ENCODE measurements at regions not wholly inside any gene's neighbourhood (a gene's known extent, or its start where the extent isn't known, plus 50 kb on each side); places are given as distances from the start of the nearest gene placed in this dataset.
"Not testable (repeated sequence)": the region's sequence is repeated elsewhere in the genome, so short reads cannot be mapped to it uniquely, and the experiment has no call there.

DNA sequence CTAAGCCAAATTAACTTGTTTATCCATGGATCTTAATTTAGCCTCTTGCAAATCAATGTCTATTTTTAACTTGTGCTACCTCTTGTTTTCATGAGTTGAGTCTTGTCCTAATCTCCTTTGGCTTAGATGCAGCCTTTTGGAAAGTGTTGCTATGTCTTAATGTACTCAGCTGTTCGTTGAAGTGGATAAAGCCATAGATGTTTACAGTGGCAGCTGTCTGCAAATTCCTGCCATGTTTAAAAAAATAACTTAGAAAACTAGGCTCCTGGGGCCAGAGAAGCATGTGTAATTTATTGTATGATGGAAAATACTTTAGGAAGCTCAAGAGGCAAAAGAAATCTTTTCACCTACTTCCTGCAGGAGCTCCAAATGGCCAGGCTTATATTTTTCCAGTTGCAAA, 253.1 kb upstream of the RHOBTB1 start:
- Mint-ChIP-seq H3K27ac (ENCODE audit: unreplicated experiment) (no peak overlapping the region), H3K36me3 (ENCODE audit: low read depth) (peaks cover 7% of the 10 kb centered on the region), H3K4me1 (ENCODE audit: low read depth) (peaks cover 4% of the 10 kb centered on the region), H3K9me3 (ENCODE audit: low read depth) (peaks cover 19% of the 10 kb centered on the region), H3K4me3 (ENCODE audit: unreplicated experiment) (no peak overlapping the region), H3K27me3 (ENCODE audit: low read depth) (peaks cover 5% of the 10 kb centered on the region)
- DNase-seq (ENCODE audit: low spot score), result no peak
- TF ChIP-seq, protein P1, sequence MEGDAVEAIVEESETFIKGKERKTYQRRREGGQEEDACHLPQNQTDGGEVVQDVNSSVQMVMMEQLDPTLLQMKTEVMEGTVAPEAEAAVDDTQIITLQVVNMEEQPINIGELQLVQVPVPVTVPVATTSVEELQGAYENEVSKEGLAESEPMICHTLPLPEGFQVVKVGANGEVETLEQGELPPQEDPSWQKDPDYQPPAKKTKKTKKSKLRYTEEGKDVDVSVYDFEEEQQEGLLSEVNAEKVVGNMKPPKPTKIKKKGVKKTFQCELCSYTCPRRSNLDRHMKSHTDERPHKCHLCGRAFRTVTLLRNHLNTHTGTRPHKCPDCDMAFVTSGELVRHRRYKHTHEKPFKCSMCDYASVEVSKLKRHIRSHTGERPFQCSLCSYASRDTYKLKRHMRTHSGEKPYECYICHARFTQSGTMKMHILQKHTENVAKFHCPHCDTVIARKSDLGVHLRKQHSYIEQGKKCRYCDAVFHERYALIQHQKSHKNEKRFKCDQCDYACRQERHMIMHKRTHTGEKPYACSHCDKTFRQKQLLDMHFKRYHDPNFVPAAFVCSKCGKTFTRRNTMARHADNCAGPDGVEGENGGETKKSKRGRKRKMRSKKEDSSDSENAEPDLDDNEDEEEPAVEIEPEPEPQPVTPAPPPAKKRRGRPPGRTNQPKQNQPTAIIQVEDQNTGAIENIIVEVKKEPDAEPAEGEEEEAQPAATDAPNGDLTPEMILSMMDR (IDR thresholded peaks at IDR 0.05), result no peak

DNA sequence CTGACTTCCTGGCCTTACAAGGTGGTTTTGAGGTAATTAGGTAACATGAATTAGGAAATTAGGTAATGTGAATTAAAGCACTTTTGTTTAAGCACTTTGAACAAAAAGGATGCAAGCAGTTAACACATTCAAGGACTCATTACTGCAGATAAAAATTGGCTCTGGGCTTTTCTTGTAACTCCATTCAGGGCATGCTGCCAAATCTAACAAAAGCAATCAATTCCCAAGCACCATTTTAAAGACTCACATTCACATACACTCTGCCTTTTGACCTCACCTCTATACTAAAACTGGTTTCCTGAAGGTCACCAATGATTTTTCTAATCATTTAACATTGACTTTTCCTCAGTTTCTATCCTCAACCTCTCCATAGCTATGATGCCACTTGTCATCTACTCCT, 251.2 kb upstream of the RHOBTB1 start:
- peaks cover 4% of the 10 kb centered on the region for H3K4me1 Mint-ChIP-seq (ENCODE audit: low read depth)

DNA sequence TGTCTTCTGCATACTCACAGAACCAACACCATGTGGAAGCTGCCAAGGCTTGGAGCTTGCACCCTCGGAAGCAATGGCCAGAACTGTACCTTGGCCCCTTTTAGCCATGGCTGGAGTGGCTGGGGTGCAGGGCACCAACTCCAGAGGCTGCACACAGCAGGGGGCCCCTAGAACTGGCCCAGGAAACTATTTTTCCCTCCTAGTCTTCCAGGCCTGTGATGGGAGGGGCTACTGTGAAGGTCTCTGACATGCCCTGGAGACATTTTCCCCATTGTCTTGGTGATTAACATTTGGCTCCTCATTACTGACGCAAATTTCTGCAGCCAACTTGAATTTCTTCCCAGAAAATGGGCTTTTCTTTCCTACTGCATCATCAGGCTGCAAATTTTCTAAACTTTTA, 248.6 kb upstream of the RHOBTB1 start:
- not testable (repeated sequence) for H3K4me1 Mint-ChIP-seq (ENCODE audit: low read depth); H3K27me3 Mint-ChIP-seq (ENCODE audit: low read depth); H3K27ac Mint-ChIP-seq (ENCODE audit: unreplicated experiment); H3K4me3 Mint-ChIP-seq (ENCODE audit: unreplicated experiment); H3K9me3 Mint-ChIP-seq (ENCODE audit: low read depth); DNase-seq (ENCODE audit: low spot score); H3K36me3 Mint-ChIP-seq (ENCODE audit: low read depth)

More for the DNA sequence above, 251.2 kb upstream of the RHOBTB1 start:
- no peak for DNase-seq (ENCODE audit: low spot score)
- H3K36me3 Mint-ChIP-seq (ENCODE audit: low read depth), result peaks cover 7% of the 10 kb centered on the region
- no peak overlapping the region for H3K4me3 Mint-ChIP-seq (ENCODE audit: unreplicated experiment)
- H3K27ac Mint-ChIP-seq (ENCODE audit: unreplicated experiment), result no peak overlapping the region
- TF ChIP-seq, protein P1 (IDR thresholded peaks at IDR 0.05), result no peak
- H3K9me3 Mint-ChIP-seq (ENCODE audit: low read depth), result peaks cover 19% of the 10 kb centered on the region
- H3K27me3 Mint-ChIP-seq (ENCODE audit: low read depth), result peaks cover 5% of the 10 kb centered on the region

DNA sequence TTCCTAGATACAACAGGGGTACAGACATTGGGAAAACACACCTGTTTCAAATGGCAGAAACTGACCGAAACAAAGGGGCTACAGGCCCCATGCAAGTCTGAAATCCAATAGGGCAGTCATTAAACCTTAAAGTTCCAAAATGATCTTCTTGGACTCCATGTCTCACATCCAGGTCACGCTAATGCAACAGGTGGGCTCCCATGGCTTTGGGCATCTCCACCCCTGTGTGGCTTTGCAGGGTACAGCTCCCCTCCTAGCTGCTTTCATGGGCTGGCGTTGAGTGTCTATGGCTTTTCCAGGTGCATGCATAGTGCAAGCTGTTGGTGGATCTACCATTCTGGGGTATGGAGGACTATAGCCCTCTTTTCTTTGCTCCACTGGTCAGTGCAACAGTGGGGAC, 248.1 kb upstream of the RHOBTB1 start:
- Mint-ChIP-seq H3K36me3 (ENCODE audit: low read depth) (no peaks in the 10 kb centered on the region), H3K4me1 (ENCODE audit: low read depth) (peaks cover 2% of the 10 kb centered on the region), H3K4me3 (ENCODE audit: unreplicated experiment) (no peak overlapping the region), H3K27ac (ENCODE audit: unreplicated experiment) (no peak overlapping the region), H3K9me3 (ENCODE audit: low read depth) (peaks cover 8% of the 10 kb centered on the region), H3K27me3 (ENCODE audit: low read depth) (no peaks in the 10 kb centered on the region)
- TF ChIP-seq, protein P1 (IDR thresholded peaks at IDR 0.05), result no peak
- DNase-seq (ENCODE audit: low spot score), result no peak

DNA sequence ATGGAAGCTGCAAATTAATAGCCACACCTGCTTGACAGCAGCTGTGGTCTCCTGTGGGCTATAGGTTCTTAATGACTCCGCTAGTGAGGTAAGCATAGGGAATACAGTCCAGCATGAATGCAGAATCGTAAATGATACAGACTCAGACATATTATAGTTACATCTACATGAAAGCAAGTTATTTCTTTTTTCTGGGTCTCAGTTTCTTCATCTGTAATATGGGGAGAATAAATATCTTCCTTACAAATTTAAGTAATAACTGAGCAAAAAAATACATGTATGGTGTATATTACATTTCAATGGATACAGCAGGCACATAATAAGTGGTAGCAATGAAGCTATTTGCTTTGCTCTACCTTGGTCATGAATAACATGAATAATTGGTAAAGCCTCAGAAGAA, 245.9 kb upstream of the RHOBTB1 start:
- H3K36me3 Mint-ChIP-seq (ENCODE audit: low read depth), result no peaks in the 10 kb centered on the region

DNA sequence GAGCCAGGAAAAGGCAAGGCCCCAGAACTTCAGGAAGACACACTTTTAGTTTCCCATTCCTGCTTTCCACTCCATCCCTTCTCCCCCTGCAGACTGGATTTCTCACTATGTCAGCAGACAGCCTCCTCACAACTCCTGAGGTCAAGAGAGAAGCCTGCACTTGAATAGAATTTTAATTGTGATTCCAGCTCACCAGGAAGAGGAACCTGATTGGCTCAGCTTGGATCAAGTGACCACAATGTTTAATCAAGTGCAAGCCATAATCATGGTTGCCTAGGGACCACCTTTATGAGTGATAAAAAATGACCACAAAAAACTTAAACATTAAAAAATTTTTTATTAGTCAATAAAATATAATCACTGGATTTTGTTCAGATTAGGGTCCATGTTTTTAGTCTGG, 244.7 kb upstream of the RHOBTB1 start:
- no peak overlapping the region for H3K4me3 Mint-ChIP-seq (ENCODE audit: unreplicated experiment)
- TF ChIP-seq, protein P1 (IDR thresholded peaks at IDR 0.05), result no peak
- no peaks in the 10 kb centered on the region for H3K36me3 Mint-ChIP-seq (ENCODE audit: low read depth)
- no peaks in the 10 kb centered on the region for H3K4me1 Mint-ChIP-seq (ENCODE audit: low read depth)
- H3K27ac Mint-ChIP-seq (ENCODE audit: unreplicated experiment), result no peak overlapping the region
- peaks cover 8% of the 10 kb centered on the region for H3K9me3 Mint-ChIP-seq (ENCODE audit: low read depth)
- H3K27me3 Mint-ChIP-seq (ENCODE audit: low read depth), result peaks cover 8% of the 10 kb centered on the region
- DNase-seq (ENCODE audit: low spot score), result no peak

More for the DNA sequence above, 245.9 kb upstream of the RHOBTB1 start:
- Mint-ChIP-seq H3K9me3 (ENCODE audit: low read depth) (peaks cover 8% of the 10 kb centered on the region), H3K4me1 (ENCODE audit: low read depth) (no peaks in the 10 kb centered on the region), H3K27me3 (ENCODE audit: low read depth) (peaks cover 5% of the 10 kb centered on the region), H3K27ac (ENCODE audit: unreplicated experiment) (no peak overlapping the region), H3K4me3 (ENCODE audit: unreplicated experiment) (no peak overlapping the region)
- TF ChIP-seq, protein P1 (IDR thresholded peaks at IDR 0.05), result no peak
- DNase-seq (ENCODE audit: low spot score), result no peak

Measured in chondrocyte (in vitro differentiated cells).